Neural progenitor cell (in vitro differentiated cells): ENCODE measurements at regions not wholly inside any gene's neighbourhood (a gene's known extent, or its start where the extent isn't known, plus 50 kb on each side); places are given as distances from the start of the nearest gene placed in this dataset.

Source experiments
- DNase-seq: peaks from one replicate; pipeline ENCODE4 v3.0.0-alpha.2; 2016; ENCODE audit warnings: low spot score
- H2AFZ ChIP-seq: fragments of 200-600 bp; sonication (generic); replicated peaks from 2 replicates; pipeline ENCODE4 v1.6.1; 2016; ENCODE audit warnings: antibody characterized with exemption
- H3F3A ChIP-seq: fragments of 200-600 bp; sonication (generic); 2 replicates; pipeline ENCODE4 v1.6.1; 2016; ENCODE audit warnings: antibody characterized with exemption, low read depth
- H3K27ac ChIP-seq: fragments of 200-600 bp; sonication (generic); 2 replicates; pipeline ENCODE4 v1.5.1; 2016; ENCODE audit warnings: mild to moderate bottlenecking
- H3K27me3 ChIP-seq: fragments of 200-600 bp; sonication (generic); 2 replicates; pipeline ENCODE4 v1.6.1; 2016; ENCODE audit warnings: mild to moderate bottlenecking, moderate library complexity
- H3K36me3 ChIP-seq: fragments of 200-600 bp; sonication (generic); 2 replicates; pipeline ENCODE4 v1.5.1; 2016
- H3K4me1 ChIP-seq: fragments of 200-600 bp; sonication (generic); 2 replicates; pipeline ENCODE4 v1.6.1; 2016; ENCODE audit warnings: mixed run types
- H3K4me2 ChIP-seq: fragments of 200-600 bp; sonication (generic); 2 replicates; pipeline ENCODE4 v1.6.1; 2016
- H3K4me3 ChIP-seq: fragments of 200-600 bp; sonication (generic); 2 replicates; pipeline ENCODE4 v1.5.1; 2016
- H3K79me2 ChIP-seq: fragments of 200-600 bp; sonication (generic); 2 replicates; pipeline ENCODE4 v1.6.1; 2016; ENCODE audit warnings: low read depth
- H3K9ac ChIP-seq: fragments of 200-600 bp; sonication (generic); 2 replicates; pipeline ENCODE4 v1.6.1; 2016
- H3K9me3 ChIP-seq: fragments of 200-600 bp; sonication (generic); 2 replicates; pipeline ENCODE4 v1.5.1; 2016; ENCODE audit warnings: low read depth
- H4K20me1 ChIP-seq: fragments of 200-600 bp; sonication (generic); 2 replicates; pipeline ENCODE4 v1.6.1; 2016; ENCODE audit warnings: low read depth
- H3K27ac Mint-ChIP-seq: 3 replicates; pipeline ENCODE4 v1.8.0; 2021; ENCODE audit warnings: mixed read lengths
- H3K27me3 Mint-ChIP-seq: 2 replicates; pipeline ENCODE4 v1.8.0; 2022; ENCODE audit warnings: low read depth, mild to moderate bottlenecking, inconsistent platforms, moderate library complexity, mixed read lengths; ENCODE audit not compliant: insufficient read depth
- H3K36me3 Mint-ChIP-seq: 3 replicates; pipeline ENCODE4 v1.8.0; 2021; ENCODE audit warnings: mixed read lengths
- H3K4me1 Mint-ChIP-seq: 3 replicates; pipeline ENCODE4 v1.8.0; 2021; ENCODE audit warnings: mixed read lengths
- H3K4me3 Mint-ChIP-seq: 3 replicates; pipeline ENCODE4 v1.8.0; 2021; ENCODE audit warnings: mild to moderate bottlenecking, moderate library complexity, mixed read lengths
- H3K9me3 Mint-ChIP-seq: 3 replicates; pipeline ENCODE4 v1.8.0; 2020; ENCODE audit warnings: mixed read lengths
- EZH2 ChIP-seq: fragments of 200-600 bp; sonication (generic); IDR thresholded peaks from 2 replicates; pipeline ENCODE4 v1.6.1; 2017; ENCODE audit warnings: antibody characterized with exemption, mild to moderate bottlenecking, moderate library complexity
- EZH2phosphoT487 ChIP-seq: fragments of 200-600 bp; sonication (generic); IDR thresholded peaks from 2 replicates; pipeline ENCODE4 v1.6.1; 2017; ENCODE audit warnings: antibody characterized with exemption
- TF ChIP-seq, protein P1 (sequence below): fragments of 200-600 bp; sonication (generic); IDR thresholded peaks from 2 replicates; pipeline ENCODE4 v1.5.1; 2017; ENCODE audit warnings: antibody characterized with exemption, mild to moderate bottlenecking

DNA sequence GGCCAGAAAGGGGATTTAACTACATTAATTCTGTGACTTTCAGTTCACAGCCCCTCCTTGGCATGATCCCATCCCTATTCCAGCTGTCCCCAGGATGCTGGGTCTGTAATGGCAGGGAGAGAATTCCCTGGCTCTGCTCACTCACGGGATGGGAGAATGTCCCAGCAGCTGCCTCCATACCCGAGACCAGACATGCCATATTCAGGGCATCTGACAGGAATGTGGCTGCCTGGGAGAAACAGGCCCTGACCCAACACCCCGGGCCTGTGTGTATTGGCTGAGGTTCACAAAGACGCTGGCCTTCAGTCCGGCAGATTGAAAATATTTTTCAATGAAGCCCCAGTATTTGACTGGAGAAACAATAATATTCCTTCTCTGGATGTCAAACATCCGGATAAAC is 83.6 kb upstream of the SMAD3 start:
- Mint-ChIP-seq H3K27ac (no peak overlapping the region), H3K36me3 (no peaks in the 10 kb centered on the region), H3K9me3 (no peaks in the 10 kb centered on the region), H3K4me1 (no peaks in the 10 kb centered on the region), H3K27me3 (peaks cover 2% of the 10 kb centered on the region), H3K4me3 (no peak overlapping the region)
- no peaks in the 10 kb centered on the region for H3K9me3 ChIP-seq
- TF ChIP-seq EZH2phosphoT487 (no peak), EZH2 (no peak)
- TF ChIP-seq, protein P1, sequence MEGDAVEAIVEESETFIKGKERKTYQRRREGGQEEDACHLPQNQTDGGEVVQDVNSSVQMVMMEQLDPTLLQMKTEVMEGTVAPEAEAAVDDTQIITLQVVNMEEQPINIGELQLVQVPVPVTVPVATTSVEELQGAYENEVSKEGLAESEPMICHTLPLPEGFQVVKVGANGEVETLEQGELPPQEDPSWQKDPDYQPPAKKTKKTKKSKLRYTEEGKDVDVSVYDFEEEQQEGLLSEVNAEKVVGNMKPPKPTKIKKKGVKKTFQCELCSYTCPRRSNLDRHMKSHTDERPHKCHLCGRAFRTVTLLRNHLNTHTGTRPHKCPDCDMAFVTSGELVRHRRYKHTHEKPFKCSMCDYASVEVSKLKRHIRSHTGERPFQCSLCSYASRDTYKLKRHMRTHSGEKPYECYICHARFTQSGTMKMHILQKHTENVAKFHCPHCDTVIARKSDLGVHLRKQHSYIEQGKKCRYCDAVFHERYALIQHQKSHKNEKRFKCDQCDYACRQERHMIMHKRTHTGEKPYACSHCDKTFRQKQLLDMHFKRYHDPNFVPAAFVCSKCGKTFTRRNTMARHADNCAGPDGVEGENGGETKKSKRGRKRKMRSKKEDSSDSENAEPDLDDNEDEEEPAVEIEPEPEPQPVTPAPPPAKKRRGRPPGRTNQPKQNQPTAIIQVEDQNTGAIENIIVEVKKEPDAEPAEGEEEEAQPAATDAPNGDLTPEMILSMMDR, result no peak
- no peaks in the 10 kb centered on the region for H3K27me3 ChIP-seq
- H3K4me1 ChIP-seq, result no peaks in the 10 kb centered on the region
- no peak overlapping the region for H2AFZ ChIP-seq
- H3K4me2 ChIP-seq, result no peak overlapping the region
- DNase-seq, result no peak
- H3K36me3 ChIP-seq, result no peaks in the 10 kb centered on the region
- no peak overlapping the region for H3K9ac ChIP-seq
- no peak overlapping the region for H3K4me3 ChIP-seq
- H3K79me2 ChIP-seq, result no peaks in the 10 kb centered on the region
- no peaks in the 10 kb centered on the region for H4K20me1 ChIP-seq
- no peak overlapping the region for H3K27ac ChIP-seq
- no peaks in the 10 kb centered on the region for H3F3A ChIP-seq

DNA sequence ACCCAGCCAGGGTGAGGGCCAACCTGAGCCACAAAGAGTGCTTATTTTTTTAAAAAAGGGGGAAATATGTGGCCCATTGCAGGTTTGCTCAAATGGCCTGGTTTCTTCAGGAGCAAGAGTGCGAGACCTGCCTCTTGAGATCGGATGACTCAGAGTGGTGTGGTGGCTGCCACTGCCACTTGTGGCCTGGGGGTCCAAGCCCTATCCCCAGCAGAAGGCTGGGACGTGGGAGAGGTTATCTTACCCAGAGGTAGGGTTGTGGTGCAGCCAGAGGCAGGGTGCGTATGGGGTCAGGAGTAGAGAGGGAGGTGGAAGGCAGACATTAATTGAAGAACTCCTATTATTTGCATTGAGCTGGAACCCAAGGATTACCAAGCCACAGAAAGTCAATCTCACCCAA is 83.2 kb upstream of the SMAD3 start:
- H3K4me1 Mint-ChIP-seq, result no peaks in the 10 kb centered on the region
- H3K27ac Mint-ChIP-seq, result no peak overlapping the region
- Histone ChIP-seq H3K4me1 (no peaks in the 10 kb centered on the region), H3K4me2 (no peak overlapping the region), H4K20me1 (no peaks in the 10 kb centered on the region), H3K9ac (no peak overlapping the region), H3K36me3 (no peaks in the 10 kb centered on the region), H3K27ac (no peak overlapping the region), H3K4me3 (no peak overlapping the region), H3K27me3 (no peaks in the 10 kb centered on the region), H3K79me2 (no peaks in the 10 kb centered on the region), H2AFZ (no peak overlapping the region), H3K9me3 (no peaks in the 10 kb centered on the region), H3F3A (no peaks in the 10 kb centered on the region)
- no peaks in the 10 kb centered on the region for H3K36me3 Mint-ChIP-seq
- no peak overlapping the region for H3K4me3 Mint-ChIP-seq
- DNase-seq, result no peak
- H3K27me3 Mint-ChIP-seq, result peaks cover 2% of the 10 kb centered on the region
- no peak for TF ChIP-seq EZH2phosphoT487
- TF ChIP-seq, protein P1, result no peak
- TF ChIP-seq EZH2, result no peak
- no peaks in the 10 kb centered on the region for H3K9me3 Mint-ChIP-seq

DNA sequence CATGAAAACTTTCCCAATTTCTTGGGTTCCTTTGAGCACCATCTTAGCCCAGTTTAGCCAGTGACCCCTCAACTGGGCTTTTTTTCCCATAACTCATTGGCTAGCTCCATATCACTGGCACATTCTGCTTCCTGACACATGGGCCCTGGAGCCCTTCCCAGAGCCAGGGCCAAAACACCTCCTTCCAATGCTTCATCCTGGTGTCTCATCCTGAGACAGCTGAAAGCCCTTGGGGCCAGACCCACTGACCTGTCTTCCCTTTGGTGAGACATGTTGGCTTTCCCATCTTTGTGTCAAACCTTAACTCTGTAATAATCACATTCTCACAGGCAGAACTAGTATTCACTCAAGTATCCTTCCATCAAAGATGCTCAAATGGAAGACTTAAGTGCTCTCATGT is 82.6 kb upstream of the SMAD3 start:
- Histone ChIP-seq H3K27me3 (no peaks in the 10 kb centered on the region), H3K79me2 (no peaks in the 10 kb centered on the region), H4K20me1 (no peaks in the 10 kb centered on the region), H3K27ac (no peak overlapping the region), H3K36me3 (no peaks in the 10 kb centered on the region), H3K4me3 (no peak overlapping the region), H3K9ac (no peak overlapping the region), H3K9me3 (no peaks in the 10 kb centered on the region), H2AFZ (no peak overlapping the region), H3K4me2 (no peak overlapping the region), H3F3A (no peaks in the 10 kb centered on the region), H3K4me1 (no peaks in the 10 kb centered on the region)
- Mint-ChIP-seq H3K36me3 (no peaks in the 10 kb centered on the region), H3K4me1 (no peaks in the 10 kb centered on the region), H3K4me3 (no peak overlapping the region), H3K27me3 (peaks cover 2% of the 10 kb centered on the region), H3K9me3 (no peaks in the 10 kb centered on the region), H3K27ac (no peak overlapping the region)
- TF ChIP-seq EZH2phosphoT487 (no peak), EZH2 (no peak)
- TF ChIP-seq, protein P1, result no peak
- no peak for DNase-seq

DNA sequence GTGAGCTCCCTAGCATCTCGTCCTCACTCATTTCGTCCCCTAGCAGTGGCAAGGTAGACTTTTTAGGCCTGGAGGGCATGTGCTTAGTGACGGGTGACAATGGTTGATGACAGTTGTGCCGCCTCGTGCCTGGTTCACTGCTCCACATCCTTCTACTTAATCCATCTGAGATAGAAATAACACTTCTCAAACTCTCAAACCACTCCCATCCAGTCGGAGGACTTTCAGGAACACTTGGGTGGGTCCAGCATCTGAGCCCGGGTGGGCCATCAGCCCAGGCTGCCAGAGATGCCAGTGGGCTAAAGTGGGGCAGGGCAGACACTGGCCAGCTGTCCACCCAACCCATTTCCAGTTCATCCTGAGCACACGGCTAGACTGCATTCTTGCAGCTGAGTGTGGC is 79.7 kb upstream of the SMAD3 start:
- no peaks in the 10 kb centered on the region for H3K4me1 Mint-ChIP-seq
- no peak overlapping the region for H3K27ac Mint-ChIP-seq
- H3K4me3 ChIP-seq, result no peak overlapping the region

More for the DNA sequence above, 79.7 kb upstream of the SMAD3 start:
- Histone ChIP-seq H4K20me1 (no peaks in the 10 kb centered on the region), H3K9ac (no peak overlapping the region), H3K4me1 (no peaks in the 10 kb centered on the region), H3K9me3 (no peaks in the 10 kb centered on the region), H2AFZ (no peak overlapping the region), H3F3A (no peaks in the 10 kb centered on the region), H3K27me3 (no peaks in the 10 kb centered on the region), H3K27ac (no peak overlapping the region), H3K79me2 (no peaks in the 10 kb centered on the region), H3K4me2 (no peak overlapping the region), H3K36me3 (no peaks in the 10 kb centered on the region)
- peaks cover 14% of the 10 kb centered on the region for H3K9me3 Mint-ChIP-seq
- DNase-seq, result no peak
- H3K27me3 Mint-ChIP-seq, result peaks cover 2% of the 10 kb centered on the region
- TF ChIP-seq EZH2phosphoT487 (no peak), EZH2 (no peak)
- TF ChIP-seq, protein P1, result no peak
- no peaks in the 10 kb centered on the region for H3K36me3 Mint-ChIP-seq
- H3K4me3 Mint-ChIP-seq, result no peak overlapping the region
